CD4-positive, alpha-beta T cell treated with Interleukin-4 for 4 hours (primary cell): ENCODE measurements at regions not wholly inside any gene's neighbourhood (a gene's known extent, or its start where the extent isn't known, plus 50 kb on each side); places are given as distances from the start of the nearest gene placed in this dataset.
"Not testable (repeated sequence)": the region's sequence is repeated elsewhere in the genome, so short reads cannot be mapped to it uniquely, and the experiment has no call there.

ENCODE experiments used
- DNase-seq: peaks from one replicate; pipeline ENCODE4 v3.0.0-alpha.2; 2020

GRCh38 chr3:22836131-22836530 is 367.0 kb upstream of the UBE2E2 start:
- no peak for DNase-seq

GRCh38 chr3:22843854-22844253 is 359.3 kb upstream of the UBE2E2 start:
- DNase-seq = no peak

GRCh38 chr3:22846566-22846965 is 356.6 kb upstream of the UBE2E2 start:
- DNase-seq = no peak

- not testable (repeated sequence) for DNase-seq
Observed at GRCh38 chr3:22849583-22849982, 353.5 kb upstream of the UBE2E2 start.

- DNase-seq = no peak
Observed at GRCh38 chr3:22856811-22857210, 346.3 kb upstream of the UBE2E2 start.

- no peak for DNase-seq
Observed at GRCh38 chr3:22858486-22858885, 344.6 kb upstream of the UBE2E2 start.

- no peak for DNase-seq
Observed at GRCh38 chr3:22859618-22860017, 343.5 kb upstream of the UBE2E2 start.

GRCh38 chr3:22861426-22861825 is 341.7 kb upstream of the UBE2E2 start:
- DNase-seq = no peak

- DNase-seq = no peak
Observed at GRCh38 chr3:22862111-22862510, 341.0 kb upstream of the UBE2E2 start.

- not testable (repeated sequence) for DNase-seq
Observed at GRCh38 chr3:22882834-22883233, 320.3 kb upstream of the UBE2E2 start.

GRCh38 chr3:22885039-22885438 is 318.1 kb upstream of the UBE2E2 start:
- no peak for DNase-seq

- DNase-seq = no peak
Observed at GRCh38 chr3:22885574-22886341, 317.4 kb upstream of the UBE2E2 start.

- DNase-seq = no peak
Observed at GRCh38 chr3:22886439-22887068, 316.6 kb upstream of the UBE2E2 start.

GRCh38 chr3:22887664-22888291 is 315.3 kb upstream of the UBE2E2 start:
- no peak for DNase-seq

- DNase-seq = no peak
Observed at GRCh38 chr3:22893101-22893500, 310.0 kb upstream of the UBE2E2 start.

GRCh38 chr3:22893644-22894325 is 309.3 kb upstream of the UBE2E2 start:
- DNase-seq = no peak

- no peak for DNase-seq
Observed at GRCh38 chr3:22894865-22895264, 308.3 kb upstream of the UBE2E2 start.

GRCh38 chr3:22895671-22896070 is 307.5 kb upstream of the UBE2E2 start:
- DNase-seq = no peak

- DNase-seq = no peak
Observed at GRCh38 chr3:22898558-22898957, 304.6 kb upstream of the UBE2E2 start.

- no peak for DNase-seq
Observed at GRCh38 chr3:22899441-22899840, 303.7 kb upstream of the UBE2E2 start.

- no peak for DNase-seq
Observed at GRCh38 chr3:22900296-22900695, 302.8 kb upstream of the UBE2E2 start.

- no peak for DNase-seq
Observed at GRCh38 chr3:22901684-22902083, 301.4 kb upstream of the UBE2E2 start.

- no peak for DNase-seq
Observed at GRCh38 chr3:22907161-22907780, 295.9 kb upstream of the UBE2E2 start.
